Epithelial cell of proximal tubule (primary cell): ENCODE measurements at regions not wholly inside any gene's neighbourhood (a gene's known extent, or its start where the extent isn't known, plus 50 kb on each side); places are given as distances from the start of the nearest gene placed in this dataset.

ENCODE experiments used
- DNase-seq: peaks from one replicate; pipeline ENCODE4 v3.0.0-alpha.2; 2011; ENCODE audit warnings: low read depth
- H3K4me3 ChIP-seq: 2 replicates; pipeline ENCODE4 v1.5.1; 2011; ENCODE audit warnings: low read depth, mild to moderate bottlenecking, low read length
- CTCF ChIP-seq: conservative IDR thresholded peaks from 2 replicates; pipeline ENCODE4 v1.5.1; 2012; ENCODE audit warnings: low read depth, mild to moderate bottlenecking, low read length

DNA sequence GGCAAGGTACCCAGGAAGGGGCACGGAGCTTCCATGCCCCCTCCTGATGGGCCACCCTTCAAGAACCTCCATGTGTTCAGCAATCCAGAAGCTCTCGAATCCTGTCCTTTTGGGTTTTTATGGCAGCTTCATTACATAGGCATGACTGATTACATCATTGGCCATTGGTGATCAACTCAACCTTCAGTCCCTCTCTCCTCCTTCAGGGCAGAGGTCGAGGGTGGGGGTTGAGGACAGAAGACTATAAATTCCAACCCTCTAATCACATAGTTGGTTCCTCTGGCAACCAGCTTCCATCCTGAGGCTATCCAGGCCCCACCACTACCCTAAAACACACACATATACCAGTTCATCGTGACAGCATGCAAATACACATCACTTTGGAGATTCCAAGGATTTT, 135.7 kb downstream of the ZNF281 start:
- H3K4me3 ChIP-seq: no peak overlapping the region
- no peak for TF ChIP-seq CTCF
- no peak for DNase-seq

- TF ChIP-seq CTCF: no peak
- no peak overlapping the region for H3K4me3 ChIP-seq
- no peak for DNase-seq
Observed at GRCh38 chr1:200272481-200273068, 137.3 kb downstream of the ZNF281 start.

DNA sequence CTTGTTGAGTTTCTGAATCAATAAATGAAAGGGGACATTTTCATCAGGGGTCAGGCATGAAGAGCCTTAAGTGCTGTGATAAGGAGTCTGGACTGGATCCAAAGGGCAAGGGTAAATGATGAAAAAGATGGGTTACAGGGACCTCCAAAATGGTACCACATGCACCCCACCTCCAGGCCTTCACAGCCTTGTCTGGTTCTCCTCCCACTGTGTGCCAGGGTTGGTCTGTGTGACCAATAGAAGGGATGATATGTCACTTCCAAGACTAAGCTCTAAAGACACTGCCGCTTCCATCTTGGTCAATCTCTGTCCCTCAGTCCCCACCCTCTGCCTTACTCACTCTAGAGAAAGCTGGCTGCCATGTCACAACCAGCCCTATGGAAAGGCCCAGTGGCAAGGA, 140.6 kb downstream of the ZNF281 start:
- no peak overlapping the region for H3K4me3 ChIP-seq
- TF ChIP-seq CTCF: no peak
- DNase-seq: no peak

- TF ChIP-seq CTCF: no peak
- H3K4me3 ChIP-seq: no peak overlapping the region
- DNase-seq: no peak
Observed at GRCh38 chr1:200267937-200268336, 141.9 kb downstream of the ZNF281 start.

- no peak for DNase-seq
- H3K4me3 ChIP-seq: no peak overlapping the region
- TF ChIP-seq CTCF: no peak
Observed at GRCh38 chr1:200267458-200267857, 142.4 kb downstream of the ZNF281 start.

DNA sequence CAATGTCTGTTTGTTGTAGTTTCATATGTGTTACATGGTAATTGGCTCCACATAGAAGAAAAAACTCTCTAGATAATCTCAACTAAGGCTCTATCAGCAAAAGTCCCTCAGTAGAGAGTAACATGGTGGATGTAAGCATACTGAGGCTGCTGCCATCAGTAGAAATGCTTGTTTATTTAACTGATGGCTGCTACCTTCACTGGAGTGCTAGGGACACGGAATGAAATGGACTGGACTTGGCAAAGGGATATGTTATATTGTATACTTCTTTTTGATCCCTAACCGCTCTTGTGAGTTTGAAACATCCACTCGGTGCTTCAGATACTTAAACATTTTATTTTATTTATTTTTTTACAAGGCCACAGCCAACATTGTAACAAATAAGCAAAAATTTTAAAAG, 143.0 kb downstream of the ZNF281 start:
- H3K4me3 ChIP-seq: no peak overlapping the region
- DNase-seq: no peak
- TF ChIP-seq CTCF: no peak

DNA sequence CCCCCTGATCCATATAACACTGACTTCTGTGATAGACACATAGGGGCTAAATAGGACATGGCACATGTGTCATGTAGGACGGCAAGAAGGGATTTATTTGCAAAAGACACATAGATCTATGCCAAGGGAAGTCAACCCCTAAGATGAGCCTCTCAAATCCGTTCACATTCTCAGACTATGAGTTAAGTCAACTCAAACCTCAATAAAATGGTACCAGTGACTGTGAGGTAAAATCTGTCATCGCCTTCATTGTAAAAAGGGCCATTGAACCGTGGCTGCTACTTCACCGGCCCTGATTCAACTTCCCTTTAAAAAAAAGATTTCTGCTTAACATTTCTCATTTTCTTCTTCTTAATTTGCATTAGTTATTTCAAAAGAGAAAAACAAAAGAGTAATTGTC, 144.0 kb downstream of the ZNF281 start:
- TF ChIP-seq CTCF: no peak
- H3K4me3 ChIP-seq: no peak overlapping the region
- no peak for DNase-seq
